ENCODE measurements at regions not wholly inside any gene's neighbourhood (a gene's known extent, or its start where the extent isn't known, plus 50 kb on each side); places are given as distances from the start of the nearest gene placed in this dataset.

DNA sequence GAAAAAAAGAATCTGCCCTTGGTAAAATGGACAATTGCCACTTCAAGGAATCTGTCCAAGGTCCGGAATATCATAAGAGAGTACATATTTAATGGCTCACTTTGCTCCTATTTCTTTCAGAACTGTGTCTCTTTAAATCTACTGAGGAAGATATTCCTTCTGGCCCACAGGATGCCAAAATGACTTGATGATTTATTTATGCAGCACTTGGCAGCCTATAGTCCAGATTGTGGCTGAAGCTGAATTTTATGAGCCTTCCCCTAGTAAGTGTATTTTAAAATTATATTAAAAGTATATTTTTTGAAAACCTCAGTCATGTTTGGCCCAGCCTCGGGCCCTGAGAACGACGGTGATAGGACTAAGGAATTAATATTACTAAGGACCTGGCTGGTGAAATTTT lies 465.1 kb upstream of the HNRNPA3 start:
- DNase-seq, result no peak

DNA sequence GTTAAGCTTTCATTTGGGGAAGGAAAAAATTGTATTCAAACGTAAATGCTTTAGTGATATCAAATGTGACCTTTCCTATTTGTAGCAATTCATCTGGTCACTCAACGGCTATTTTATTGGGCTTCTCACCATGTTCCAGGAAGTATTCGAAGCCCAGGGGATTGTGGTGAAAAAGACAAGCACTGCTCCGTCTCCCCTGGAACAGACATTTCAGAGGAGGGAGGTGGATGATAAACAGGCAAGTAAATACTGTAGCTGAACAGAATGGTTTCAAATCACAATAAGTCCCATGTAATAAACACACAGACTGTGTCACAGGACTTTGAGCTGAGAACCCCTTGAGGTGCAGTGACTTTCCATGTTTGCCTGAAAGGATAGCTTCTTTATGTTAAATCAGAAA lies 464.7 kb upstream of the HNRNPA3 start:
- no peak for DNase-seq

DNA sequence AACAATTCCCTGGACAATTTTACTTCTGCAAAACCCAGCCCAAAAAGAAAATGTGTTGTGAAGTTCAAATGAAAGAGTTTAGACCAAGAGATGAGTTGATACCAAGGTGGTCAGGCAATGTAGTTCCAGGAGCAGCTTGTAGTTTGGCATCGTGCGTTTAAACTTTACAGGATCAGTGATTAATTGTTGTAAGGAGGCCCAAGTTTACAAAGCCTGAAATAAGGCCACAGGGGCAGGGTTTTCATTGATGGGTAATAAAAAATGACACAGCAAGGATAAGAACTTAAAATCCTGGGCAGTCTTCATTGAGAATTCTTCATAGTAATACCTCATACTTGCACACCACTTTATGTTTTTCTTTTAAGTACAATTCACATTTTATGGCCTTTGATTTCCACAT lies 463.9 kb upstream of the HNRNPA3 start:
- DNase-seq, result no peak

DNA sequence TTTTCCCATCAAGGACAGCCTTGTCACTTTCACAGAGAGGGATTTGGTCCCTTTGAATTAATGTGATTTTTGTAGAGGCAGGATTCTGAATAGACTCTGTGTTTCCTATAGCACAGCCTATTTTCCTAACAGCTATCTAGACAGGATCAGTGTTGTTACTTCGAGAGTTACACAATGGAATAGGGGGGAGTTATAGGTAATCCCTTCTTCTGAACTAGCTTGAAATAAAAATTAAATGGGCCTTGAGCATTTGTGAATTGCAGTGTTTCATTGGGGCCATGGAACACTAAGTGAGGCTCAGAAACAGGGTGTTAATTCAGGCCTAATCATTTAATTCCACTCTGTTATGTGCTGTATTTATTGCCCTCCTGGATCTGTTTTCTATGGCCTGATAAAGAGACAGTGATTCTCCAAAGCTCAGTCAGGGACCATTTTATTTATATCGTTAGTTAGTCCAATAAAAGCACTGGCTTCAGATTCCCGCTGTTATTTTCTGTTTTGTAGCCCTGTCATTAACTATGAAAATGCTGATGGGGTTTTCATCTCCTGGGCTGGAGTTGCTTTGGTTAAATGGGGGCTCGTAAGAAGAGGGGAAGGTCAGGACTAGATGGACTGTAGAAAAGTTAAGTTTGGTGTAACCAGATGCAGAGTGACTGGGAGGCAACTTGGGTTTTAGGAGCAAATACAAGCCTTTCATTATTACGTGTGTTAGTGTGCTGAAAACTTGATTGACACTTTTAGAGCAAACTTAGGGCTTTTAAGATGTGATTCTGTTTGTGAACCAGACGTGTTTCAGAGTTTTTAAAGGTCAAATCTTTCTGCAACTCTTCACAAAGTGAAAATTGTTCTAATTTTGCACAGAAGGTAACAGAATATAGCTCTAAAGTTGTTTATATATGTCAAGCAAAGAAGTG lies 461.0 kb upstream of the HNRNPA3 start:
- no peak for DNase-seq

DNA sequence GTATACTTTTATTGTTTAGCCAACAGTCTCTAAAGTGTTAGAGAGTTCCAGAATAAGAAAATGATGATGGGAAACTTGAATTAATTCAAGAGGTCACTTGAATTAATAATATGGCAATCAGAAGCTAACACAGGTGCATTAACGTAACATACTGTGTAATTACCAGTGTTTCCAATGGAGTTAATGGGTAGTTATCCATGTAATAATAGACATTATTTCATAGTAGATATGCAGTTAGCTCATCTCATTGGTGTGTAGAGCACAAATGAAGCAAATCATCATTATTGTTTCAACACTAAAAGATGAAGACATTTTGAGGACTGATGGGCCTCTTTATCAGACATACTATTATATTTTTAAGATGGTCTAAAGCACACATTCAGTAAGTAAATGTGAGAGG lies 460.3 kb upstream of the HNRNPA3 start:
- no peak for DNase-seq

DNA sequence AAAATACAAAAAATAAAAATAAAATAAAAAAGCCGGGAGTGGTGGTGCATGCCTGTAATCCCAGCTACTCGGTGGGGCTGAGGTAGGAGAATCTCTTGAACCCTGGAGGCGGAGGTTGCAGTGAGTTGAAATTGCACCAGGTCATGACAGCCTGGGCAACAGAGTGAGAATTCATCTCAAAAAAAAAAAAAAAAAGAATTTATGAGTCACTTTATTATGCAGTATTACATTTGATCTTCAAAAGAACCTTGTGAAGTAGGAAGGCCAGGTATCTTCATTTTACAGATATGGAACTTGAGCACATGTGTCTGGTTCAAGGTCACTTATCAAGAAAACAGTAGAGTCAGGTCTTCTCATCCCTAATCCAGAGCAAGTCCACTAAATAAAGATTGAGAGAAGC lies 459.4 kb upstream of the HNRNPA3 start:
- DNase-seq, result no peak

DNA sequence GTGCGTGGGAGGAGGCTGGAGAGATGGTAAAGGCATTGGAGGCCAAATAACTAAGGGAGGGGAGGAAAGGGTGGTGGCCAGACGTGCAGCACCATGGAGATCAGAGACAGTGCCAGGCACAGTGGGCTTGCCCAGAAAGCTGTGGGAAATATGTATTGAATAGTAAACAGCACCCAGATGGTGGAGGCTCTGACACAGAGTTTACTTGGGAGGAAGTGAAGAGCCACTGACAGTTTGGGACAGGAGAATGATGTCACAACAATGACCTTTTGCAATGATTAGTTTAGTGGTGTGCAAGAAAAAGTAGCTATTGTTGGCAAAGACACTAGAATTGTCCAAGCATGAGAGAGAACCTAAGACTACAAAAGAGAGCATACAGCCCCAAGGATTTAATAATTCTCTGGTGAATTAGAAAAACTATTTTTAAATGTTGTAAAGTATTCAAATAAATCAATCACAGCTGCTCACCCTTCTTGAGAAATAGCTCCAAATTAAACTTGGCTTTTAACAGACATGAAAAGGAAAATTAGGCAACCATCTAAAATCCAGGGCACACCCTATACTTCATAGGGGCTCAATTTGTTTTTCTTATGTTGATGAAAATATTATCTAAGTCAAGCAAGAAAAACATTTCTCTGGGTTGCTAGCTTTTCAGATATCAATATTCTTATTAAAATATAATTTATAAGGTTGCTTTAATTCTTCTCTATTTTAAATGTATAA lies 458.7 kb upstream of the HNRNPA3 start:
- no peak for DNase-seq

DNA sequence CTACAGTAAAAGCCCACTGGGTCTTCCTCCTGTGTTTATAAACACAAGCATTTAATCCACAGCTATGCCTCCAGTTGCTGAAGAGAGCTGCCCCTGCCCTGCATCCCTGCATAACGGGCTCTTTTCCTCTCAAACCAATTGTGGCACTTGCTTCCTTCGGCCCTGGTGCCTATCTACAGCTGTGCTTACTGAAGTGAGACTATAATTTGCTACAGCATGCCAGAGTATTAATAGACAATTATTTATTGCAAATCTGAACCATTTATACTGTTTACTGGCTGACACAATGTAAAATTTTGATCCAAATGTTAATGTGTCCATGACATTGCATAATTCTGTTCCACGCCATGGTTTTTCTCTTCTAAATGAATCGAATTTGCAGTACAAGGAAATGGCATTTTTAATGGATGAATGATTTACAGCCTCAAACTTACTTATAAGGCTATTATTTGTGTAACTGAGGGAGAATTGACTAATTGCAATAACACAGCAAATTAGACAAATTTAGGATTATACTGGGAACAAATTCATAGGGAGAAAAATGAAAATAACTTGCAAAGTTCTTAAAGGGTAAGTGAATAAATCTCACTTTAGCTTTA lies 457.0 kb upstream of the HNRNPA3 start:
- no peak for DNase-seq

DNA sequence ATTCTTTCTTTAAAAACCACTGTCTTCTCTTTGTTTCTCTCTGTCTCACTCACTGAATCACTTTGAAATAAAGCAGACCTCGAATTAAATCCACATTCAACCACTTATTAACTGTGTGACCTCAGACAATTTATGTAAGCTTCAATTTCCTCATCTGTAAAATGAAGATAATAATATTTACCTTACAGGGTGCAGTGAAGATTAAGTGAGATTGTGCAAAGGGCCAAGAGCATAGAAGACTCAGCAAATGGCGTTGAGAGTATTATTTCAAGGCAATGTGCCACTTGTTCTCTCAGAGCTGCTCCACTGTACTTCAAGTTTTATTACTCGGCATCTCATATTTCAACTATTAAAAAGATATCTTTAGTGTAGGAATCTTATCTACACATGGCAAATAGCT lies 454.2 kb upstream of the HNRNPA3 start:
- DNase-seq, result no peak

DNA sequence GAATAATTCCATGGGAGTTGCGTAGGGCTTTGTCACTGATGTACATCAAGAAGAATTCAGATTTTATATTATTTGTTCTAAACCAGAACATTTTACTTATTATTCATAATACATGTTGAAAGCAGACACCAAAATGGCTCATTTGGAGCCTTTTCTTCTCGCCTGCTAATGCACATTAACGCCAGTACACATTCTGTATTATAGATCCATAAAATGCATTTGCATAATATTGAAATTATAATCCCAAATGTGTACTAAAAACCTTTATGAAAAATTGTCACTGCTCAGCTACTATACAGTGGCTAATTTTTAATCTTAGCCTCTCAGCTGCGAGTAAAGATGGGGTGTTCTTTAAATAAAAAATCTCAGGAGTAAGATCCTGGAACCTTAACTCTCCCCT lies 452.2 kb upstream of the HNRNPA3 start:
- no peak for DNase-seq

DNA sequence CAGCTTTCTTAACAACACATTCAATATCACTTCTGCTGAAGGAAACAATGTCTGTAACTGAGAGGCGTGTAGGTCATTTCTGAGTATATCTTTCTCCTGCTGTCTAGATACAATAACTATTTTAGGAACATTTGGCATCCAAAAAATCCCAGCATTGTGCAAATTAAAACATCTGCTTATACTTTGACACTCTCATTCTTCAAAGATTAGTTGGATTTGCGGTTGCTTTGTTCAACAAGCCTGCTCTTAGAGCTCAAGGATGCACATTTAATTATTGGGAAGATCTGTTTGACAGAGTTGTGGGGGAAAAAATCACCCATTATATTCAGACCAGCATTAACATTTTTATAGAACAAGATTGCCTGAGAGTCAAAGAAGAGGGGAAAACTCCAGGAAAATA lies 449.5 kb upstream of the HNRNPA3 start:
- DNase-seq, result no peak

DNA sequence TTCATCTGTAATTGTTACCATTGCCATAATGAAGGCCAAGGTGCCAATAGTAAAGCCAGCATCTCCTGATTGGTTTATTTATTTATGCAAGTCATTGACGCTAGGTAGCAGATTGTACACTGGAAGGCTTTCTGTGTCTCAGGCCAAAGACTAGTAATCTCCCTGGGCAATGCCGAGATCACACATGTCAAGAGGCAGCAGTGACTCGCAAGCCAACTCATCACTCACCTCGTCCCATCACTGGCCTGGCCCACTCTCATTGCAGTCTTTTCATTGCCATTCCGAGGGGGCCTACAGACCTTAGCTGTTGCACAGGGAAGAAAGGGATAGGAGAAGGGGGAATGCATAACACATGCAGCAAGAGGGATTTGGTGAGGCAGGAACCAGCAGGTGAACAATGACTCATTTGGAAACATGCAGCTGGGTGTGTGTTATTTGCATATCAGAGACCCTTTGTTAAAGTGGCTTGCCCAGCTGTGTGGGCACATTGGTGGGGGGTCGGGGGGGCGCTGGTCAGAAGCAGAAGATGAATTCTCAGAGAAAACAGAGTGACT lies 448.7 kb upstream of the HNRNPA3 start:
- DNase-seq, result no peak

DNA sequence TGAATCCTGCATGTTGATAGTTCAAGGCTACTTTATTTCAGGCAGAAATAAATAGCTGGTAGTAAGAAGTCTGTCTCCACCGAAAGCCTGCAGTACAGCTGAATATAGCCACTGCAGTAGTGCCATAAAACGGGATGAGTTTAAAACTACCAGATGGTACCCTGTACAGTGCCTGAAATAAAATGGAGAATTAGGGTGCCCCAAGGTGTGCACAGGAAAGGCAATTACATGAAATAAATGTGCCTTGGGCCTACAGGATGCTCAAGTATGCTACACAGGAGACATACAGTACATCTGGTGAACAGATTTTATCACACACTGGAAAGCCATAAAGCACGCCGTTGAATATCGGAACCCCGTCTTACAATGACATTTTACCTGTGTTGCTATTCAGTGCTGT lies 447.7 kb upstream of the HNRNPA3 start:
- no peak for DNase-seq

DNA sequence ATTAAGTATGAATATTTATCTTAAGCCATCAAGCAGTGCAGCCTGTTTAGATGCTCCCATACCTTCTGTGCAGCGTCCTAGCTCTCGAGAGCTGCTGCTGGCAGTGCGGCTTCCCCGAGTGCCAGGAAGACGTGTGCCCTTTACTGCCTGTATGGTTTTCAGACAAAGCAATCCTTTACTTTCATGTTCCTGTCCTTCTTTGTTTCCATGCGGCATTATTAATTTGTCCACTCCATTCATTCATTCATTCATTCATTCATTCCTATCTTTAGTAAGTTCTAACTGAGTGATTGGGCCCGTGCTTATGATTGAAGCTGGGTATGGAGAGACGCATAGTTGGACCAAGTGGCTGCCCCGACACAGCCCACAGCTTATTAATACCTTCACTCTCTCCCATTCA lies 446.6 kb upstream of the HNRNPA3 start:
- DNase-seq, result no peak

DNA sequence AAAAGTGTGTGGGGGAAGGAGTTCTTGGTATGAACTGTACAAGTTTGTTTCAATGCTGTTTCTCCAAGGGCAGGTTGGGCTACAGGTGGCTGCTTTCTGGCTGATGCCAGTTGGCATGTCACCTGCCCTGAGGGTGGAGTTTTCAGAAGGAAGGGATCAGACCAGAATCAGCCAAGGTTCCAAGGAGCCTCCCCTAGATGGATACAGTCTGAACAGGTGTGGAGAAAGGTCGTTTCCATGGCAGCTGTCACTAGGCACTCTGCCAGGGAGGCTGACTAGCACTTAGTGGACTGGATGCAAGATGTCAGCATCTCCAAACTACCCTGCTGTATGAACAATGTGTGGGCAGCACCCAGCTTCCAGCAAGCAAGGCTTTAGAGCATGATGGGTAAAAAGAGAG lies 444.4 kb upstream of the HNRNPA3 start:
- no peak for DNase-seq

DNA sequence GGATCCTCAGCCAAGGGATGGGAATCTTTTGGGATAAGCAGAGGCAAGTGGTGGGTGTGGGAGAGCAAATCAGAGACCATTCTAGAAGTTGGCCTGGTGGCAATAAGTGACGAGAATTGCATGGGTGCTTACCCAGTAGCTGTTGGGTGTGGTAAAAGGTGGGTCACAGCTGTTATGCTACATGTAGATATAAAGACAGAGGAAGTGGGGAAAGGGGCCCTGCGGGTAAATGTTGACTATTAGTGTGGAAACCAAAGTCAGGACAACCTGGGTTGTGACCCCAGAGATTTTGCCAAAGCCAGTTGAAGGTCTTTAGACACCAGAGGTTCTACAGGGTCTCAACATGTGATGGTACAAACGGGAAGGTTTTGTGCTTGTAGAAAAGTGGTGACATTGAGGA lies 443.6 kb upstream of the HNRNPA3 start:
- DNase-seq, result no peak

DNA sequence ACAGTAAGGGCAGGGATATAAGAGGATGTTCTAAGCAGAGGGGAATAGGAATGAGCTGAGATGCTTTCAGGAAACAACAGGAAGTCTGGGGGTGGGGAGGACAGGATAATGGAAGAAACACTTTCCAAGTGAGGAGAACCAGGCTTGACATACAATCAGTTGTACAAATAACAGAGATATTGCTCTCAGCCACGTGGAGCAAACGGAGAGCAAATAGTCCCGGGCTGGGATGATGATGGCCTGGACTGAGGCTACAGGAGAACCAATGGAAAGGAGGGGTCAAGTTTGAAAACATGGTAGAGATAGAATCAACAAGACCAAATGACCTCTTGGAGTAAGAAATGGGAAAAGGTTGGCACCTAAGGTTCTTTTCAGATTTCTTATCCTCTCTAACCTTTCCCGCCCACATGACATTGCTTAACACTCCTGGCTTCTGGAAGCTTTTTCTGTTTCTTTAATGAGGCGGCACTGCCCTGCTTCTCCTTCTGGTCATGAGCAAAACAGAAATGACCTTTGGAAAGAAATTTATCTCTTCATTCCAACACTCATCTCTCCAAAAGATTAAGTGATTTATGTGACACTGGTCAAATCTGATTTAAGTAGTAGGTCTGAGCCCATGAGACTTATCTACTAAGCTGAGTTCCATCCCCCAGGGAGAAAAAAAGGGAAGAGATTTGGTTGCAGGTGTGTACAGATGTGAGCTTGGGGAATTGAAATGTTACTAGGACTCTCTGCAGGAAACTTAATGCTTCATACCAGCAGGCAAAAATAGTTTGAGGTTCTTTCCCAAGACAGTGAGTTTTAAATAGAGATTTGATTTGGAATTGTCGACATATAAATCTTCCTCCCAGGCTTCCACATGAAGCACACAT lies 442.9 kb upstream of the HNRNPA3 start:
- no peak for DNase-seq

DNA sequence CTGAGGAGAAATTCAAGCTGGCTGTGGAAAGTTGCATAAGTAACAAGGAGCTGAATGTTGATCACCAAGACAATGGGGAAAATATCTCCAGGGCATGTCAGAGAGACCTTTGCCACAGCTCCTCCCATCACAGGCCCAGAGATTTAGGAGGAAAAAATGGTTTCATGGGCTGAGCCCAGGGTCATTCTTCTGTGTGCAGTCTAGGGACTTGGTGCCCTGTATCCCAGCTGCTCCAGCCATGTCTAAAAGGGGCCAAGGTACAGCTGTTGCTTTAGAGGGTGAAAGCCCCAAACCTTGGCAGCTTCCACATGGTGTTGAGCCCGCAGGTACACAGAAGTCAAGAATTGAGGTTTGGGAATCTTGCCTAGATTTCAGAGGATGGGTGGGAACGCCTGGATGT lies 439.8 kb upstream of the HNRNPA3 start:
- DNase-seq, result no peak

DNA sequence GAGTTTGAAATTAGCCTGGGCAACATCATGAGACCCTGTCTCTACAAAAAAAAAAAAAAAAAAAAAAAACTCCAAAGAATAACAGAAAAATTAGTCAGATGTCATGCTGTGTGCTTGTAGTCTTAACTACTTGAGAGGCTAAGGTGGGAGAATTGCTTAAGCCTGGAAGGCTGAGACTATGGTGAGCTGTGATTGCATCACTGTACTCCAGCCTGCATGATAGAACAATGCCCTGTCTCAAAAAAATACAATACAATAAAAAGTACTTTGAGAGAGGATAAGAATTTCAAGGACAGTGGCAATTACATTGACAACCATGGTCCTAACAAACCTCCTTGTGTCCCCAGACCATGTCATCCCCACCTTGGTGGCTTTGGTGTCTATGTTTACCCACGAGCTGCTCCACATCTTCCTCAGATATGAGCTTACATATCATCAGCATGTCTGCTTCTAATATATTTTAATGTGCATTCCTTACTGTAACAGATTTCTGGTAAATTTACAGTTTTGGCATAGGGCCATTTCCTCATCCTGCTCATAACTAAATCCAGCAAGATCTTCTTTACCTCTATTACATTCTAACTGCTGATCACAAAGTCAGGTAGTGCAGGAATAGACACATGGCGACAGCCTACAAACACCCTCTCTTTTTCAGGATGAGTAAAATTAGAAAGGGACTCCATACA lies 437.7 kb upstream of the HNRNPA3 start:
- DNase-seq, result no peak

DNA sequence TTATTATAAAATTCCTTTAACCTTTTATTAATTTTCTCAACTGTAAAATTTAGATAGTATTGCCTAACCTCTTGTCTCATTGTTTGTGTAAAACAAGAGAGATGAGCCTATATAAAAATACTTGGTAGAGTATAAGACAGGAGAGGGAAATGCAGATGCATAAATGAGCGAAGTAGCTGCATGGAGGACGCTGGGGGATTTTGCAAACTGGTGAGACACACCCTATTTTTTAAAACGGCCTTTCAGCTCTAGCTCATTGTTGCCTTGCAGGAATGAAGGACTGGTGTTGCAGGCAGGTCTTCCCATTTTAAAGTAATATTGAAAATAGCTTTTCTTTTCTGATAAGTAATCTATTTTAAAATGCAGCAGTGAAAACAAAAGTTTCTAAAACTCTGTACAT lies 435.3 kb upstream of the HNRNPA3 start:
- no peak for DNase-seq

DNA sequence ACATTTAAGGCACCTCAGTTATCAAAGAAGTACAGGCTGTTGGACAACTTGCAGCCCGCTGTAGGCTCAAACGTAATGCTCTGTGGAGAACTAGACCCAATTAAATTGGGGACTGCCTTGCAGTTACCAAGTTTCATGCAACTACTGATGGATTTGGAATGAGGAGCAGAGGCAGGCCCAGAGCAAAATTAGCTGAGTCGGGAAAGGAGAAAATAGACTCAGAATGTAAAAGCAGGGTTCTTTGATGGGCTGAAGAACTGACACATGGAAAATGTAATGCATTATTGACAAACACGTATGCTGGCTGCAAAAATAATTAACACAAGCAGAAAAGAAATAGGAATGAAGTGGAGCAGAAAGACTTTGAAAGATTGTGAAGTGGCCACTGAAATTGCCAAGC lies 432.7 kb upstream of the HNRNPA3 start:
- DNase-seq, result no peak

DNA sequence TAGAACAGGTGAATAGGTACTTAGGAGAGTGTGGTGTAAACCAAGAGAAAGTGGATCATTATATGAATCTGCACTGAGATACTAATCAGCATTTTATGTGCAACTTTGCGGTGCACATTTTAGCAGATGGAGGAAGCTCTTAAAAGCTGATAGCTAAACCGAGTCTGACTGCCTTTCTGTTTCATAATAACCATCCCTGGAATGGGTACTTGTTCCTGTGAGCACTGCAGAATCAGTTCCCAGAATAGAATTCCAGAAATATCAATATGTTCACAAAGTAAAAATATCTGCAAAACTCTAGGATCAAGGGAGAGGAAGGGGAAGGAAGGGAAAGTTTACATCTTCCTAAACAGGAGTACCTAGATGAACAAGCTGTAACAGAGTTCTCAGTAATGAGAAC lies 432.2 kb upstream of the HNRNPA3 start:
- DNase-seq, result no peak
